GM13976 (cell line): ENCODE measurements at regions not wholly inside any gene's neighbourhood (a gene's known extent, or its start where the extent isn't known, plus 50 kb on each side); places are given as distances from the start of the nearest gene placed in this dataset.

ENCODE experiments used
- DNase-seq: peaks from one replicate; pipeline ENCODE4 v3.0.0; 2012; ENCODE audit warnings: low spot score
- CTCF ChIP-seq: IDR thresholded peaks from 2 replicates; pipeline ENCODE4 v1.5.1; 2012; ENCODE audit warnings: borderline replicate concordance, mild to moderate bottlenecking; ENCODE audit not compliant: insufficient read depth; ENCODE audit errors: extremely low read depth, missing control alignments, control extremely low read depth
- in situ Hi-C: fragments of 300-500 bp; cut with MboI; formaldehyde crosslinking; loops from one replicate; pipeline ENCODE4 v1.12.0; 2022; ENCODE audit warnings: low sequenced_read_pairs, mixed read lengths, inconsistent platforms; ENCODE audit not compliant: unreplicated experiment

- TF ChIP-seq CTCF: no peak
- no peak for DNase-seq
- in situ Hi-C loops: no loop called here
Observed at GRCh38 chr4:123291329-123291728, 105.3 kb upstream of the SPRY1 start.

DNA sequence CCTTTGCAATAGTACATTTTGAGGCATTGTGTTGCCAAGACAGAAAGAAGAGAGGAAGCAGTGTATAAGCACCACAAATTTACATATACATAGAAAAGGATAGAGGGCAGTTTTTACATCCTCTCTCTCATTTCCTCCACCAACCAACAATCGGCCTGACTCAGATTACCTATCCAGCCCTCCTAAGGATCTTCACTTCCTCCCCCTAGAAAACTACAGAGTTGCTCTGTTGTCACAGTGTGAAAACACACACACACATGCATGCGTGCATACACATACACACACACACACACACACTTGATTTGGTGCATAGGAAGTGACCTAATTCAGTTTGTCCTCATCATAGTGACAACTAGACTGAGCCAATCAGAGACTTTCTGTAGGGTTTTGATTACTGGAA is 98.8 kb upstream of the SPRY1 start:
- no peak for DNase-seq
- no peak for TF ChIP-seq CTCF
- in situ Hi-C loops: no loop called here

DNA sequence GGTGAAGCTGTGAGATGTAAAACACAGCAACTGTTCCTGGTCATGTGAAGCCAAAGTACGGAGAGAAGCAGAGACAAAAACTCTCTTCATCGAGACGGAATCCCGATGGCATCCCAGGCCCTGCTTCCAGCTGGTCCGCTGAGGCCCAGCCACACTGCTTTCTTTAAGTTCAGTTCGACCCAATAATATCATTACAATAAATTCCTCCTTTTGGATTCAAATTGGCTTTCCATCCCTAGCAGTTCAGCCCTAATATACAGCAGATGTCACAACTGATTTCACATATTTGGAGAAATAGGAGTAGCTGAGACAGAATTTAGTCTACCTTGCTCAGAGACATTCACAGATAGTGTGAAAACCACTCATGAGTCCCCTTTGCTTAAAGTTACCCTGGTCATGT is 98.3 kb upstream of the SPRY1 start:
- DNase-seq: no peak
- in situ Hi-C loops: no loop called here
- no peak for TF ChIP-seq CTCF

DNA sequence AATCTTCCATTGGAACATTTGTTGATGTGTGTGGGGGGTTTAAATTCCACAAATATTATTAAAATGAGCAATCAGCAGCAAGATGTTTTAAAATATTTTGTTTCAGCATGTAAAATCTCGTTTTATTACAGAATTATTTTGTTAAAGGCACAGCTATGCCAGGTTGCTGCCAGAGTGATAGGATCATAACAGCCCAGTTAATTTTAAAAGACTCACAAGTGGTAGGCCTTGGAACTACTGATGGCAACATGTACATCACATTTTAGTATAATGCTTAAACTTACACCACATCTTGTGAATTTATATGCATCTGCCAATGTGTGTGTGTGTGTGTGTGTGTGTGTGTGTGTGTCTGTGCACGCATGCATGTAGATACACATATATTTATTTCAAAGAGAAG is 97.8 kb upstream of the SPRY1 start:
- in situ Hi-C loops: no loop called here
- TF ChIP-seq CTCF: no peak
- DNase-seq: no peak

DNA sequence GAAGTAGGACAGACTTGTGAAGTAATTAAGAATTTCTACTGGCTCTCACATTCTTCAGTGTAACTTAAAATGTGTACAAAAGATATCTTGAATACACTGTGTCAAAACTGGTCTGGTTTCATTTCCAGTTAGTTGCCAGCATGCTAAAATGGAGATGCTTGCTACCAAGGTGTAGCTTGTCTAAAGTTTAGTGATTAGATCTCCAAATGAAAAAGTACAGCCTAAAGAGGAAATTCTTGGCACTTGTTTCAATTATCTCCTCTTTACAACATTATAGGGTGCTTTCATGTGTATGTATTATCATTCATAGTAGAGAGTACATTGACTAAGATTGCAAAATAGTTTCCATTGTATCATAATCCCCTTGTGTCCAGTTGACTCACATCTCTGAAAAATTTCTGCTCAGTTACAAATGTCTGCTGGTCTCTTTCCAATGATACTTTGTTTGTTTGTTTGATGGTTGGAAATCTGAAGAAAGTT is 97.3 kb upstream of the SPRY1 start:
- in situ Hi-C loops: no loop called here
- TF ChIP-seq CTCF: no peak
- no peak for DNase-seq

DNA sequence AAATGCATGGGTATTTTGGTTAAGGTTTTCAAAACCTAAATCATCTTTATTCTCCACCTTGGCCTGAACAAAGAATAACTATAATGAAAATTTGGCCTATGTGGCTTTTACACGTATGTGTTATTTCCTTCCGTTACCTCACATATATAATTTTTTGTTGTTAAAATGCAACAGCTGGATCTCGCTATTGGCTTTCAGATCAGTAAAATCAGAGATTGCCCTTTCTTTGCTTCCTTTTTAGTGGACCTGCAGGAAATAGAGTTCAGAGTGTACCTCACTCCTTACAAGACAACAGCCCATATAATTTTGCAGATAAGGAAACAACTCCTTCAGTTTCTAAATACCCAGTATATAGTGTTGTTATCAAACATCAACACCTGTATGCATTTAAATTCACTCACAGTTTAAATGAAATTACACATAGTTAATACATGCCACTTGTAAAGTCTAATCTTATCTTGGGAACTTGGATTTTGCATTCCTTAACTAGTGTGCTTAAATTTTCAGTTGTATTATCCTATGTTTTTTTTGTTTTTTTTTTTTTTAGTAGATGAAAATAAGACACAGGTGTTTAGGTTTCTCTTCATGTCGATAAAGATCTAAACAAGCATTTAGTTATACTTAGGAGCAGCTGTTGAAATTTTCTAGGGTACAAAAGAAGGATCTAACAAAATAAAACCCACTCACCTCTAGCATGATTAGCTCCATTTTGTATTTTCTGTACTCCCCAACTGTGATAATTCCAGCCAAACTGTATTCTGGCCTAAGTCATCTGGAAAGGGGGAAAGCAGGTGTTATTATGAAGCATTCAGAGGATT is 96.2 kb upstream of the SPRY1 start:
- TF ChIP-seq CTCF: no peak
- in situ Hi-C loops: no loop called here
- DNase-seq: no peak
